ENCODE measurements at regions not wholly inside any gene's neighbourhood (a gene's known extent, or its start where the extent isn't known, plus 50 kb on each side); places are given as distances from the start of the nearest gene placed in this dataset.

- no peak for DNase-seq (ENCODE audit: extremely low read depth, low read depth)
- TF ChIP-seq CTCF (IDR thresholded peaks at IDR 0.05; ENCODE audit: low read depth, low read length, missing control alignments), result no peak
- no peak overlapping the region for H3K4me3 ChIP-seq (replicated peaks; ENCODE audit: low read depth, low read length)
Measured at GRCh38 chr20:57965441-57965840, 255.6 kb upstream of the PMEPA1 start.

GRCh38 chr20:57964011-57964862 is 254.4 kb upstream of the PMEPA1 start:
- H3K4me3 ChIP-seq (replicated peaks; ENCODE audit: low read depth, low read length), result no peak overlapping the region
- no peak for TF ChIP-seq CTCF (IDR thresholded peaks at IDR 0.05; ENCODE audit: low read depth, low read length, missing control alignments)

GRCh38 chr20:57960803-57961575 is 251.2 kb upstream of the PMEPA1 start:
- TF ChIP-seq CTCF (IDR thresholded peaks at IDR 0.05; ENCODE audit: low read depth, low read length, missing control alignments), result no peak
- H3K4me3 ChIP-seq (replicated peaks; ENCODE audit: low read depth, low read length), result no peak overlapping the region
- DNase-seq (ENCODE audit: extremely low read depth, low read depth), result no peak

More at GRCh38 chr20:57964011-57964862, 254.4 kb upstream of the PMEPA1 start:
- no peak for DNase-seq (ENCODE audit: extremely low read depth, low read depth)

GRCh38 chr20:57959589-57959988 is 249.8 kb upstream of the PMEPA1 start:
- no peak for DNase-seq (ENCODE audit: extremely low read depth, low read depth)
- TF ChIP-seq CTCF (IDR thresholded peaks at IDR 0.05; ENCODE audit: low read depth, low read length, missing control alignments), result no peak
- no peak overlapping the region for H3K4me3 ChIP-seq (replicated peaks; ENCODE audit: low read depth, low read length)

GRCh38 chr20:57959018-57959417 is 249.2 kb upstream of the PMEPA1 start:
- DNase-seq (ENCODE audit: extremely low read depth, low read depth), result no peak
- no peak overlapping the region for H3K4me3 ChIP-seq (replicated peaks; ENCODE audit: low read depth, low read length)
- TF ChIP-seq CTCF (IDR thresholded peaks at IDR 0.05; ENCODE audit: low read depth, low read length, missing control alignments), result no peak

GRCh38 chr20:57958050-57958420 is 248.2 kb upstream of the PMEPA1 start:
- DNase-seq (ENCODE audit: extremely low read depth, low read depth), result no peak
- no peak for TF ChIP-seq CTCF (IDR thresholded peaks at IDR 0.05; ENCODE audit: low read depth, low read length, missing control alignments)
- H3K4me3 ChIP-seq (replicated peaks; ENCODE audit: low read depth, low read length), result no peak overlapping the region

All from HFF-Myc (cell line).